ENCODE measurements at regions not wholly inside any gene's neighbourhood (a gene's known extent, or its start where the extent isn't known, plus 50 kb on each side); places are given as distances from the start of the nearest gene placed in this dataset.

DNA sequence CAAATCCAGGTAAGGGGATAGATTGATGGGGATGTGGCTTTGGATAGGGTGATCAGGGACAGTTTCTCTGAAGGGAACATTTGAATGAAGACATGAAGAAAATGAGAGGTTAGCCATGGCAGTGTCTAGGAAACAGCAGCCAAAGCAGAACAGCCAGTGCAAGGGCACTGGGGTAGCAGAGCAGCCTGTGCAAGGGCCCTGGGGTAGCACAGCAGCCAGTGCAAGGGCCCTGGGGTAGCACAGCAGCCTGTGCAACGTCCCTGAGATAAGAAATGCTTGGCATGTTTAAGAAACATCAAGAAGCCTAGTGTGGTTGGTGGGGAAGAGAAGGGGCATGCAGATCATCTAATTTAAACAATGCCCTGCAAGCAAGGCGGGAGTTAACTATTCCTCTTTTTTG lies 128.5 kb downstream of the IRX5 start:
- TF ChIP-seq EZH2 (IDR thresholded peaks at IDR 0.05; ENCODE audit: low read depth): no peak
- TF ChIP-seq CTCF (conservative IDR thresholded peaks at IDR 0.05): no peak
